HG03575 (cell line): ENCODE measurements at regions not wholly inside any gene's neighbourhood (a gene's known extent, or its start where the extent isn't known, plus 50 kb on each side); places are given as distances from the start of the nearest gene placed in this dataset.

Experiments
- ATAC-seq: cut with Tn5 transposase; IDR thresholded peaks from one replicate; pipeline ENCODE4 v1.9.1; 2021; ENCODE audit not compliant: unreplicated experiment, insufficient number of reproducible peaks, low FRiP score; ENCODE audit errors: extremely low read depth

DNA sequence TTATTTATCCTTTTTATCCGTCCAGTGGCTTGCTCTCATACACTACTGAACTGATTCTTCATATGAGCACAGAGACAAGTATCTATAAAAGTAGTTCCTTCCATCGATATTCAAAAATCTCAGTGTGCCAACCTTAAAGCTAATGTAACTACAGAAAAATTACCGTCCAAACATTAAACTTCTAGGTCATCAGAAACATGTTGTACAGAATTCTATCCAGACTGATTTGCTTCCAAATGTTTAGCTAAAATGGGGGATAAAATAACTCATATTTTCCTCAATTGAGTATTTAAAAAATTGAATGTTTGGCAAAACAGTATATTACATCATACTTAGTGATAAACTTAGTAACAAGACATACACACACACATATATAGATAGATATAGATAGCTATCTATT lies 584.7 kb upstream of the SEMA3D start:
- no peak for ATAC-seq

DNA sequence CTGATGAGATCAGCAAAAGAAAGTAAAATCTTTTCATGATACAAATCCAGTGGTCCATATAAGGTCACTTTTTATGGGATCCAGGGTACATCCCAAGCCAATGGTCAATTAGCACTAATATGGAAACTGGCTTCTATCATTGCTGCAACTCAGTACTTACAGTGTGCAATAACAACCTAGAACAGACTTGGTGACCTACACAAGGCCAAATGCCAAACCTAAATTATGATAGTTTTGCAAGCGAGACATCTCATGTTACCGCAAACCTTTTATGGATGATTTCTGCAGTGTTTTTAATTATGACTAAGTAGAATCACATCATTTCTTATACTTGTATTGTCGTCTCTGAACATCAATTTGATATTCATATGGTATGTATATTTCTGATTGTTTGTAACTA lies 583.5 kb upstream of the SEMA3D start:
- ATAC-seq: no peak

GRCh38 chr7:85765698-85766298 lies 578.9 kb upstream of the SEMA3D start:
- ATAC-seq: no peak

- ATAC-seq: no peak
These were observed 577.2 kb upstream of the SEMA3D start for GRCh38 chr7:85764034-85764433.

DNA sequence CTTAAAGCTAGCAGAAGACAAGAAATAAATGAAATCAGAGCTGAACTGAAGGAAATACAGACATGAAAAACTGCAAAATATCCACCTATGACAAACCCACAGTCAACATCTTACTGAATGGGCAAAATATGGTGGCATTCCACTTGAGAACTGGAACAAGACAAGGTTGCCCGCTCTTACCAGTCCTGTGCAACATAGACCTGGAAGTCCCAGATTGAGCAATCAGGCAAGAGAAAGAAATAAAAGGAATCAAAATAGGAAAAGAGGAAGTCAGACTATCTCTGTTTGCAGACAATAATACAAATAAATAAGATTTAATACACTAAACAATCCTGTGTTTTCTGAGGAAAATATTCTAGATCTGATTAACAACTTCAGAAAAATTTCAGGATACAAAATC lies 570.5 kb upstream of the SEMA3D start:
- no peak for ATAC-seq

DNA sequence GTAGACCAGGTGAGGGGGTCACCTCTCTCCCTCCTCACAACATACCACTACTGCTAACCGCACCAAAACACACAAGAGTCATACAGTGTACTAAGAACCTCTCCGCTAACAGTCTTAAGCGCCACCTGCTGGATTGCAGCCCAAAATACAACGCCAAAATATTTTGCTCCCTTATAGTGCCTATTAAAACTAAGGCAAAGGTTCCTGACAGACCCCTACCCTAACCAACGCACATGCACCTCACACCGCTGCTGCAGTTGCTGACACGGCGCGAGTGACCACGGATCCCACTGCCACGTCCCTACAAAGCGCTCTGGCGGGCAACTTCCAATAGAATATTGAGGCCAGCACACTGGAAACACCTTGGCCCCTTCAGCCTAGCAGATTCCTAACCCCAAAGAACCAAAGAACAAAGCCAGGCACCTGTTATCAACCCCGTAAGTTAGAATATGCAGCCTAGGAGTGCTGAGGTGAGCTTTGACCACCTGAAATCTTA lies 563.6 kb upstream of the SEMA3D start:
- ATAC-seq: peak; percentile 97

- no peak for ATAC-seq
These were observed 563.0 kb upstream of the SEMA3D start for GRCh38 chr7:85749696-85750453.

GRCh38 chr7:85748861-85749260 lies 562.0 kb upstream of the SEMA3D start:
- ATAC-seq: no peak

- ATAC-seq: no peak
These were observed 550.6 kb upstream of the SEMA3D start for GRCh38 chr7:85737426-85737825.

- no peak for ATAC-seq
These were observed 549.2 kb upstream of the SEMA3D start for GRCh38 chr7:85736085-85736484.

GRCh38 chr7:85734823-85735222 lies 548.0 kb upstream of the SEMA3D start:
- no peak for ATAC-seq

DNA sequence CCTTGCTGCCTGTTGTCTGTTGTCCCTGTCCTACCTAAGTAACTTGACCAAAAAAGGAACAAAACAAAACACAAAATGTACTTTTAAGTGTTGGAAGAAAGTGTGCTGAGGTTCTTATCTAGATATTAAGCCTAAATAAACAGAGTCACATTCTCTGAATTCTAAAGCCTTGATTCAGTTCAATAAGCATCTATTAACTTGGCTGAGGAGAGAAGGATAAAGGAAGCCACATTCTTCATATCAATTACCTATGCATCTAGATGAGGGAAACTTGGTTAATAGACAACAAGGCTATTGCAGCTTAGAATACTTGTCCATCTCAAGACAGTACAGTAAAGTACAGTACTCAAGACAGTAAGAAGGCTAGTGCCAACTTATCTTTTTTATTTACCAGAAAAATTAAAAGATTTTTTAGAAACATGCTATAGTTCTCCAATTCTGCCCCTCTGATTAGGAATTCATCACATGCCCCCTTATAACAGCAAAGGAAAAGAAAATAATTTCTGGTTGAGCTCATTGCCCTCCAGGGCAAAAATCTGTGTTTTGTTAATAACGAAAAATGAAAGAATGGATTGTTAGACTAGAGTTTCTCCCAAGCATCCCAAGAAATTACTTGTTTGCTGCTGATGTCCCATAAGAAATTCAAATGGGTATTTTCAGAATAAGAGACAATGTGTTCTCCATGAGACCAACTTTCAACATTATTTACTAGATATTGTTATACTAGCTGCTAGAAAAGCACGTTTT lies 546.5 kb upstream of the SEMA3D start:
- ATAC-seq: no peak

GRCh38 chr7:85730012-85730411 lies 543.2 kb upstream of the SEMA3D start:
- ATAC-seq: no peak

DNA sequence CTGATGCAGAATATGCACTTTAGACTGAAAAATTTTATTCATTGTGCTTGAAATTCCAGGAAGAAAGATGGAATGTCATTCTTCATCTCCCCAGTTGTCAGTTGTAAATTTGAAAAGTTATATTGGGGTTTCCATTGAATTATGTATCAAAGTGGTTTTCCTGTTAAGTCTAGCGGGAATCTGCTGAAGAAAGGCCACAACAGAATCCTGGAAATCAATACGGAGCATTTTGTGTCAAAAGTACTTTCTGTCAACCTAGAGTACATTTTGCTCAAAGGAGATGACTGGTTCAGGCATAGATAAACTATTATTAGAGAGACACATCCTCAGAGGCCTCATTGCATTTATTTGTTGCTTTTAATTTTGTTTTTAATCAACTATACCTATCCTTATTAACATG lies 538.2 kb upstream of the SEMA3D start:
- ATAC-seq: no peak

DNA sequence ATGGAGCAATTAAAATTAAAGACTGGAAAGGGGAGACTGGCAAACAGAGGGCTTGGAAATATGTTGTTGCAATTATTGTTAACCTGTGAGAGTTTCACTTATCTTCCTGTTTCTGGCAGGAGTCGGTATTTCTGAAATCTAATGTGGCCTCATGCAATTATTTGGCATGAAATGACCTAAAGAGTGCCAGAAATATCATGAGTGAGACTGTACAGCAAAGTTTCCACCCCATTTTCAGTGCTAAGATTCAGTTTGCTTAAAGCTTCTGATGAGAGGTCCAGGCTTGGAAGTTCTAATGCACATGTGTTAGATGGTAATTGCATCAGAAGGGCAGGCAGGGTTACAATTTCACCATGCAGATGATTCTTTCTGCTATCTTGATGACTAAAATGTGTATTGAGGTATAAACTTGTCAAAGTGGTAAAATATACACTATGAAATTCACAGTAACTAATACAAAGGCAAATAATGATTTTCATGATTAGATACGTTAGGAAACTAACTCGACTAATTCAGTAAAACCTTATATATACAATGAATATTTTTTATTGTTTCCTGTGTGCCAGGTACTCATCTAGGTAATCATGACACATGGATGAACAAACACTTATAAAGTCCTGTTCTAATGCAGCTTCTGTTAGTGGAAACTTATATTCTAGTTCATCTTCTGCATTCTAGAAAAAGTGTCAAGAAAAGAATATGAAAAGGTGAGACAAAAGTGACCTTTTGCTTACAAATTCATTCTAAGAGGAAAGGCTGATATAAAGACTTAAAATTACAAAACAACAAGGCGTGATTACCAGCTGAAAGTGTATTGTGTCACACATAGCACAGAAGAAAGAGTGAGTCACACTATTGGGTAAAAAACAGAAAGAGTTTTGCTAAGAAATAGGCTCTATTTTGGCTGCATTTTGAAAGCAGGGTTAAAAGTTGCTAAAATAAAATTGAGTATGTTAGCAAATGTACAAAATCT lies 533.4 kb upstream of the SEMA3D start:
- no peak for ATAC-seq

GRCh38 chr7:85716353-85716752 lies 529.5 kb upstream of the SEMA3D start:
- ATAC-seq: no peak

- ATAC-seq: no peak
These were observed 528.1 kb upstream of the SEMA3D start for GRCh38 chr7:85714951-85715350.

DNA sequence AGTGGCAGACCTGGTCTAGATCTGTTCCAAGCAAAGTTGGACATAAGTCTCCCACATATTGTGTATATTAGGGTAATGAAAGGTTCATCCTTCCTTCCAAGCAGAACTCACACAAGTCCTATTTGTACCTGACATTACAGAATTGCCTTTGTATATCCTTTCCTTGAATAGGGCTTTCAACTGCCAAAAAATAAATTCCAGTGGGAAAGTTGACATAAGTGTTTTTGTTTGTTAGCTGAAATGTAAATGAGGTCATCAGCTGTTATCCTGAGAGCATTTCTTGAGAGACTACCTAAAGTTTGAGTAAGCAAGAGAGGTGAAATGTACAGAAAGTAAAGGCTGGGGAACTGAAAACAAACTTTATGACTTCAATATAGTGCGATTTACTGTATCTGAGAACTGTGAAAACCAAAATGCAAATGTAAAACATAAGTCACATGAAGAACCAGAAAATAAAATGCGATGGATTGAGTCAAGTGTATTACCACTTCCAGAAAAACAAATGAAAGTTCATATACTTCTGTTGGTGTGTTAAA lies 527.3 kb upstream of the SEMA3D start:
- ATAC-seq: no peak

GRCh38 chr7:85713171-85713570 lies 526.3 kb upstream of the SEMA3D start:
- ATAC-seq: no peak
